Keratinocyte (primary cell): ENCODE measurements at regions not wholly inside any gene's neighbourhood (a gene's known extent, or its start where the extent isn't known, plus 50 kb on each side); places are given as distances from the start of the nearest gene placed in this dataset.

Experiments
- DNase-seq: peaks from one replicate; pipeline ENCODE4 v3.0.0-alpha.2; 2011; ENCODE audit warnings: low read depth, missing footprints, low spot score
- FAIRE-seq: peaks from 2 replicates; lab custom pipeline; 2011; peaks lifted over from hg19 to GRCh38; lab: Jason Lieb, UNC
- H2AFZ ChIP-seq: 2 replicates; pipeline ENCODE4 v1.6.0; 2012; ENCODE audit warnings: low read length, control low read depth, inconsistent platforms; ENCODE audit not compliant: control insufficient read depth
- H3K27ac ChIP-seq: 2 replicates; pipeline ENCODE4 v1.5.1; 2011; ENCODE audit warnings: low read length; ENCODE audit not compliant: control insufficient read depth, insufficient read depth
- H3K27me3 ChIP-seq: 3 replicates; pipeline ENCODE4 v1.6.0; 2011; ENCODE audit warnings: low read length; ENCODE audit not compliant: control insufficient read depth, insufficient read depth; ENCODE audit errors: extremely low read depth
- H3K36me3 ChIP-seq, 2 experiments: 2 replicates in 1 of 2; 3 replicates in 1 of 2; pipeline ENCODE4 v1.5.1; 2011; ENCODE audit warnings: low read length in 2 of 2, mild to moderate bottlenecking in 1 of 2; ENCODE audit not compliant: control insufficient read depth in 2 of 2, insufficient read depth in 2 of 2; ENCODE audit errors: extremely low read depth in 1 of 2
- H3K4me1 ChIP-seq: 3 replicates; pipeline ENCODE4 v1.5.1; 2011; ENCODE audit warnings: low read length; ENCODE audit not compliant: control insufficient read depth, insufficient read depth; ENCODE audit errors: extremely low read depth
- H3K4me2 ChIP-seq: 3 replicates; pipeline ENCODE4 v1.6.0; 2011; ENCODE audit warnings: low read depth, low read length; ENCODE audit not compliant: control insufficient read depth, insufficient read depth; ENCODE audit errors: extremely low read depth
- H3K4me3 ChIP-seq, 3 experiments: fragments of 200-600 bp in 1 of 3; sonication (generic) in 1 of 3; 2 replicates in 2 of 3; 3 replicates in 1 of 3; pipeline ENCODE4 v1.5.1; 2011 to 2016; ENCODE audit warnings: low read length in 3 of 3, mild to moderate bottlenecking in 3 of 3, control low read depth in 2 of 3, inconsistent platforms in 1 of 3, low read depth in 1 of 3, mixed read lengths in 1 of 3, mixed run types in 1 of 3, moderate library complexity in 1 of 3; ENCODE audit not compliant: control insufficient read depth in 2 of 3, insufficient read depth in 2 of 3; ENCODE audit errors: extremely low read depth in 1 of 3
- H3K79me2 ChIP-seq: 2 replicates; pipeline ENCODE4 v1.6.0; 2012; ENCODE audit warnings: low read length; ENCODE audit not compliant: control insufficient read depth, insufficient read depth
- H3K9ac ChIP-seq: 3 replicates; pipeline ENCODE4 v1.6.0; 2011; ENCODE audit warnings: low read length; ENCODE audit not compliant: control insufficient read depth, insufficient read depth; ENCODE audit errors: extremely low read depth
- H3K9me1 ChIP-seq: 3 replicates; pipeline ENCODE4 v1.6.0; 2011; ENCODE audit warnings: low read length; ENCODE audit not compliant: control insufficient read depth, insufficient read depth; ENCODE audit errors: extremely low read depth
- H3K9me3 ChIP-seq: 2 replicates; pipeline ENCODE4 v1.5.1; 2012; ENCODE audit warnings: low read depth, low read length; ENCODE audit not compliant: control insufficient read depth
- H4K20me1 ChIP-seq: 3 replicates; pipeline ENCODE4 v1.6.0; 2011; ENCODE audit warnings: low read length; ENCODE audit not compliant: control insufficient read depth, insufficient read depth; ENCODE audit errors: extremely low read depth
- CTCF ChIP-seq, 3 experiments: IDR thresholded peaks in 1 of 3; conservative IDR thresholded peaks in 1 of 3; optimal IDR thresholded peaks in 1 of 3; 2 replicates in 2 of 3; 3 replicates in 1 of 3; pipeline versions ENCODE3 to v1.5.1; 2011; ENCODE audit warnings: low read length in 3 of 3, mild to moderate bottlenecking in 3 of 3, moderate library complexity in 2 of 3, control low read depth in 1 of 3, inconsistent platforms in 1 of 3; ENCODE audit not compliant: insufficient read depth in 2 of 3; ENCODE audit errors: extremely low read depth in 1 of 3
- EZH2 ChIP-seq: IDR thresholded peaks from one replicate; pipeline ENCODE4 v1.6.1; 2012; ENCODE audit warnings: inconsistent platforms, mild to moderate bottlenecking, low read length, moderate library complexity
- dilution Hi-C: fragments of 300-500 bp; cut with MboI; formaldehyde crosslinking; loops from one replicate; pipeline ENCODE4 v1.7.0; 2020; ENCODE audit warnings: low sequenced_read_pairs; ENCODE audit not compliant: extremely low pct_ligation_motif_present

GRCh38 chr11:69887330-69887729 is 68.1 kb upstream of the FGF3 start:
- no peaks in the 10 kb centered on the region for H3K9me3 ChIP-seq
- no peaks in the 10 kb centered on the region for H4K20me1 ChIP-seq
- TF ChIP-seq EZH2 (no peak), CTCF (optimal IDR thresholded peaks at IDR 0.05 in 1 of 3, IDR thresholded peaks at IDR 0.05 in 1 of 3, conservative IDR thresholded peaks at IDR 0.05 in 1 of 3; ENCODE audit: extremely low read depth in 1 of 3, insufficient read depth in 2 of 3, low read length in 3 of 3) (no peak)
- no peaks in the 10 kb centered on the region for H3K79me2 ChIP-seq
- H3K4me1 ChIP-seq = no peaks in the 10 kb centered on the region
- dilution Hi-C loops = no loop called here
- H2AFZ ChIP-seq = no peak overlapping the region
- H3K27me3 ChIP-seq = peaks cover 39% of the 10 kb centered on the region
- no peak overlapping the region for H3K4me3 ChIP-seq
- H3K9ac ChIP-seq = no peak overlapping the region
- no peak overlapping the region for H3K4me2 ChIP-seq
- no peaks in the 10 kb centered on the region for H3K36me3 ChIP-seq
- FAIRE-seq = no peak
- no peak overlapping the region for H3K27ac ChIP-seq
- no peaks in the 10 kb centered on the region for H3K9me1 ChIP-seq
- DNase-seq = no peak

GRCh38 chr11:69887841-69888427 is 68.7 kb upstream of the FGF3 start:
- dilution Hi-C loops = no loop called here
- no peak overlapping the region for H3K4me2 ChIP-seq
- H3K9me3 ChIP-seq = no peaks in the 10 kb centered on the region
- no peak overlapping the region for H3K9ac ChIP-seq
- no peak overlapping the region for H3K4me3 ChIP-seq
- no peaks in the 10 kb centered on the region for H3K36me3 ChIP-seq
- no peaks in the 10 kb centered on the region for H3K79me2 ChIP-seq
- H3K27me3 ChIP-seq = peaks cover 41% of the 10 kb centered on the region
- no peak for DNase-seq
- no peak for TF ChIP-seq CTCF (optimal IDR thresholded peaks at IDR 0.05 in 1 of 3, IDR thresholded peaks at IDR 0.05 in 1 of 3, conservative IDR thresholded peaks at IDR 0.05 in 1 of 3; ENCODE audit: extremely low read depth in 1 of 3, insufficient read depth in 2 of 3, low read length in 3 of 3)
- no peak for TF ChIP-seq EZH2
- no peak for FAIRE-seq
- H4K20me1 ChIP-seq = no peaks in the 10 kb centered on the region
- no peaks in the 10 kb centered on the region for H3K4me1 ChIP-seq
- H3K9me1 ChIP-seq = no peaks in the 10 kb centered on the region
- H3K27ac ChIP-seq = no peak overlapping the region
- no peak overlapping the region for H2AFZ ChIP-seq
